ENCODE measurements at regions not wholly inside any gene's neighbourhood (a gene's known extent, or its start where the extent isn't known, plus 50 kb on each side); places are given as distances from the start of the nearest gene placed in this dataset.

DNA sequence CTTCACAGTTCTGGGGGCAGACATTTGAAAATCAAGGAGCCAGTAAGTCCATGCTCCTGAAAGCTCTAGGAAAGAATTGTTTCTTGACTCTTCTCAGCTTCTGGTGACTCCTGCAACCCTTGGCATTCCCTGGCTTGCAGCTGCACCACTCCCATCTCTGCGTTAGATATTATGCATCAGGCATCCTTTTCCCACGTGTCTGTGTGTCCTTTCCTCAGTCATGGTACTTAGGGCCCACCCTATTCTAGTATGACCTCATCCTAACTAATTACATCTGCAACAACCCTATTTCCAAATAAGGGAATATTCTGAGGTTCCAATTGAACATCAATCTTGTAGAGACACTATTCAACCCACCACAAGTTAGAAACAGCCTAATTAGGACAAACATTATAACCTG, 931.7 kb upstream of the CHAC2 start:
- Histone ChIP-seq H3K9me2 (replicated peaks; ENCODE audit: insufficient read depth, low read length) (no peaks in the 10 kb centered on the region), H3K36me3 (ENCODE audit: low read length) (no peaks in the 10 kb centered on the region), H2AFZ (ENCODE audit: low read depth, low read length, severe bottlenecking) (no peak overlapping the region), H3K9me3 (ENCODE audit: insufficient read depth, low read length) (no peaks in the 10 kb centered on the region), H3K4me3 (ENCODE audit: insufficient read depth, low read length, poor library complexity, severe bottlenecking) (no peak overlapping the region), H3K4me2 (ENCODE audit: low read depth, low read length, poor library complexity, severe bottlenecking) (no peak overlapping the region), H3K9ac (ENCODE audit: low read length) (no peak overlapping the region), H4K20me1 (ENCODE audit: low read depth, low read length) (no peaks in the 10 kb centered on the region), H3K27me3 (ENCODE audit: low read length) (no peaks in the 10 kb centered on the region), H3K27ac (ENCODE audit: low read depth, low read length) (no peak overlapping the region), H3F3A (ENCODE audit: insufficient read depth) (no peaks in the 10 kb centered on the region), H3K79me2 (ENCODE audit: insufficient read depth, low read length) (no peaks in the 10 kb centered on the region)
- TF ChIP-seq, protein P1, sequence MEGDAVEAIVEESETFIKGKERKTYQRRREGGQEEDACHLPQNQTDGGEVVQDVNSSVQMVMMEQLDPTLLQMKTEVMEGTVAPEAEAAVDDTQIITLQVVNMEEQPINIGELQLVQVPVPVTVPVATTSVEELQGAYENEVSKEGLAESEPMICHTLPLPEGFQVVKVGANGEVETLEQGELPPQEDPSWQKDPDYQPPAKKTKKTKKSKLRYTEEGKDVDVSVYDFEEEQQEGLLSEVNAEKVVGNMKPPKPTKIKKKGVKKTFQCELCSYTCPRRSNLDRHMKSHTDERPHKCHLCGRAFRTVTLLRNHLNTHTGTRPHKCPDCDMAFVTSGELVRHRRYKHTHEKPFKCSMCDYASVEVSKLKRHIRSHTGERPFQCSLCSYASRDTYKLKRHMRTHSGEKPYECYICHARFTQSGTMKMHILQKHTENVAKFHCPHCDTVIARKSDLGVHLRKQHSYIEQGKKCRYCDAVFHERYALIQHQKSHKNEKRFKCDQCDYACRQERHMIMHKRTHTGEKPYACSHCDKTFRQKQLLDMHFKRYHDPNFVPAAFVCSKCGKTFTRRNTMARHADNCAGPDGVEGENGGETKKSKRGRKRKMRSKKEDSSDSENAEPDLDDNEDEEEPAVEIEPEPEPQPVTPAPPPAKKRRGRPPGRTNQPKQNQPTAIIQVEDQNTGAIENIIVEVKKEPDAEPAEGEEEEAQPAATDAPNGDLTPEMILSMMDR (IDR thresholded peaks at IDR 0.05; ENCODE audit: insufficient read depth, low read length, poor library complexity, severe bottlenecking), result no peak
- no peak for TF ChIP-seq EZH2phosphoT487 (conservative IDR thresholded peaks at IDR 0.05; ENCODE audit: low read length)

DNA sequence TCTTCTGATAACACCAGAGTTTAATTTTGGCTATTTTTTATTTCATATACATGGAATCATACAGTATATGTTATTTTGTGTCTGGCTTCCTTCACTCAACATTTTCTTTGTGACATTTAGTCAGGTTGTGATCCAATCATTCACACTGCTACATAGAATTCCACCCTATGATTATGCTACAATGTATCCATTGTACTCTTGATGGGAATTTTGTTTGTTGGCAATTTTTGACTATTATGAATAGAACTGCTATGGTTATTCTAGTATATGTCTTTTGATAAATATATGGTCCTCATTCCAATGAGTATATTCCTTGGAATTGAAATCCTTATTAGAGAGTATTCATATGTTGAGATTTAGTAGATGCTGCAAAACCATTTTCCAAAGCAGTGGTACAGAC, 936.4 kb upstream of the CHAC2 start:
- no peaks in the 10 kb centered on the region for H3K79me2 ChIP-seq (ENCODE audit: insufficient read depth, low read length)
- no peaks in the 10 kb centered on the region for H3K36me3 ChIP-seq (ENCODE audit: low read length)
- H3K27ac ChIP-seq (ENCODE audit: low read depth, low read length), result no peak overlapping the region
- no peaks in the 10 kb centered on the region for H4K20me1 ChIP-seq (ENCODE audit: low read depth, low read length)
- no peak overlapping the region for H3K4me3 ChIP-seq (ENCODE audit: insufficient read depth, low read length, poor library complexity, severe bottlenecking)
- no peaks in the 10 kb centered on the region for H3K9me2 ChIP-seq (replicated peaks; ENCODE audit: insufficient read depth, low read length)
- no peaks in the 10 kb centered on the region for H3K9me3 ChIP-seq (ENCODE audit: insufficient read depth, low read length)
- H3F3A ChIP-seq (ENCODE audit: insufficient read depth), result no peaks in the 10 kb centered on the region
- H3K27me3 ChIP-seq (ENCODE audit: low read length), result no peaks in the 10 kb centered on the region
- TF ChIP-seq, protein P1 (IDR thresholded peaks at IDR 0.05; ENCODE audit: insufficient read depth, low read length, poor library complexity, severe bottlenecking), result no peak
- no peak for TF ChIP-seq EZH2phosphoT487 (conservative IDR thresholded peaks at IDR 0.05; ENCODE audit: low read length)
- no peak overlapping the region for H3K9ac ChIP-seq (ENCODE audit: low read length)
- H3K4me2 ChIP-seq (ENCODE audit: low read depth, low read length, poor library complexity, severe bottlenecking), result no peak overlapping the region
- H2AFZ ChIP-seq (ENCODE audit: low read depth, low read length, severe bottlenecking), result no peak overlapping the region

DNA sequence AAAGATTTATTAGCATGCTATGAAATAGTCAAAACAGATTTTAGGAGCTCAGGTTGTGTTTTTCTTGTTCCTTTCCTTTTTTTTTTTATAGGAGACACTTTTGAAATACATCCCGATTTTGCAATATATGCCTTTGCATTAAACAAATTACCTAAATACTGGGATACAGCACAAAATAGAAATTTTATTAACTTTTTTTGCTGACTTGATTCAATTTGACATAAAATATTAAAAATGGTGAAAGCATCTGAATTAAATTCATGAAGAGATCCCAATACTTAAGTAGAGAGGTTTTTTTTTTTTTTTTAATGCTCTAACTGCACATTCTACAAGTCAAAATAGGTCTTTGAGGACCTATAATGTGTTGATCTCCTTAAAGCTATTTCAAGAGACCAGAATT, 939.5 kb upstream of the CHAC2 start:
- H3F3A ChIP-seq (ENCODE audit: insufficient read depth), result no peaks in the 10 kb centered on the region
- TF ChIP-seq, protein P1 (IDR thresholded peaks at IDR 0.05; ENCODE audit: insufficient read depth, low read length, poor library complexity, severe bottlenecking), result no peak
- no peak for TF ChIP-seq EZH2phosphoT487 (conservative IDR thresholded peaks at IDR 0.05; ENCODE audit: low read length)
- no peaks in the 10 kb centered on the region for H4K20me1 ChIP-seq (ENCODE audit: low read depth, low read length)
- H3K27ac ChIP-seq (ENCODE audit: low read depth, low read length), result no peak overlapping the region
- no peaks in the 10 kb centered on the region for H3K36me3 ChIP-seq (ENCODE audit: low read length)
- no peak overlapping the region for H3K4me2 ChIP-seq (ENCODE audit: low read depth, low read length, poor library complexity, severe bottlenecking)
- no peak overlapping the region for H3K9ac ChIP-seq (ENCODE audit: low read length)
- H3K27me3 ChIP-seq (ENCODE audit: low read length), result no peaks in the 10 kb centered on the region
- no peak overlapping the region for H3K4me3 ChIP-seq (ENCODE audit: insufficient read depth, low read length, poor library complexity, severe bottlenecking)
- no peaks in the 10 kb centered on the region for H3K79me2 ChIP-seq (ENCODE audit: insufficient read depth, low read length)
- H2AFZ ChIP-seq (ENCODE audit: low read depth, low read length, severe bottlenecking), result no peak overlapping the region
- no peaks in the 10 kb centered on the region for H3K9me2 ChIP-seq (replicated peaks; ENCODE audit: insufficient read depth, low read length)
- no peaks in the 10 kb centered on the region for H3K9me3 ChIP-seq (ENCODE audit: insufficient read depth, low read length)

DNA sequence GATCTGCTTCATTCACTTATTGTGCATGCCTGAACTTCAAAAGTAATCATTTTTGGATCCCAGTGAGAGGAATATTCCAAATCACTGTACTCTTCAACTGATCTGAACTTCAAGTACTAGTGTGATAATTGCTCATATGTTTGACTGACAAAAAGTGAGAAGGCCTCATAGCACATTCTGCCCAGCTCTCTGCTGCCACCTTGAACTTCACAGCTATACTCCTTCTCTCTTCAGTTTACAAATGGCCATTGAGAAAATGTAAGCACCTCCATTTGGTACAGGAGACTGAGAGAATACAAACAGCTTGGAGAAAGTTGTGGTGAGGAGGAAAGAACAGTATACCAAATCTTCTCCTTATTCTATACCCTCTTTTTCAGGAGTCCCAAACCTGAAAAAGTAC, 946.0 kb upstream of the CHAC2 start:
- Histone ChIP-seq H3K9ac (ENCODE audit: low read length) (no peak overlapping the region), H3K4me3 (ENCODE audit: insufficient read depth, low read length, poor library complexity, severe bottlenecking) (no peak overlapping the region)
- TF ChIP-seq, protein P1 (IDR thresholded peaks at IDR 0.05; ENCODE audit: insufficient read depth, low read length, poor library complexity, severe bottlenecking), result no peak
- no peak for TF ChIP-seq EZH2phosphoT487 (conservative IDR thresholded peaks at IDR 0.05; ENCODE audit: low read length)

More for the DNA sequence above, 946.0 kb upstream of the CHAC2 start:
- no peaks in the 10 kb centered on the region for H4K20me1 ChIP-seq (ENCODE audit: low read depth, low read length)
- no peaks in the 10 kb centered on the region for H3K9me3 ChIP-seq (ENCODE audit: insufficient read depth, low read length)
- no peaks in the 10 kb centered on the region for H3K36me3 ChIP-seq (ENCODE audit: low read length)
- H3K9me2 ChIP-seq (replicated peaks; ENCODE audit: insufficient read depth, low read length), result no peaks in the 10 kb centered on the region
- no peaks in the 10 kb centered on the region for H3F3A ChIP-seq (ENCODE audit: insufficient read depth)
- no peak overlapping the region for H3K27ac ChIP-seq (ENCODE audit: low read depth, low read length)
- no peak overlapping the region for H2AFZ ChIP-seq (ENCODE audit: low read depth, low read length, severe bottlenecking)
- no peak overlapping the region for H3K4me2 ChIP-seq (ENCODE audit: low read depth, low read length, poor library complexity, severe bottlenecking)
- H3K27me3 ChIP-seq (ENCODE audit: low read length), result no peaks in the 10 kb centered on the region
- H3K79me2 ChIP-seq (ENCODE audit: insufficient read depth, low read length), result no peaks in the 10 kb centered on the region

Measured in SU-DHL-6 (cell line).